NCI-H1417 (cell line): ENCODE measurements at regions not wholly inside any gene's neighbourhood (a gene's known extent, or its start where the extent isn't known, plus 50 kb on each side); places are given as distances from the start of the nearest gene placed in this dataset.
"Not testable (repeated sequence)": the region's sequence is repeated elsewhere in the genome, so short reads cannot be mapped to it uniquely, and the experiment has no call there.

ENCODE experiments used
- DNase-seq, 3 experiments: peaks; one replicate each; lab custom pipeline; 2025; lab: John Stamatoyannopoulos, UW

DNA sequence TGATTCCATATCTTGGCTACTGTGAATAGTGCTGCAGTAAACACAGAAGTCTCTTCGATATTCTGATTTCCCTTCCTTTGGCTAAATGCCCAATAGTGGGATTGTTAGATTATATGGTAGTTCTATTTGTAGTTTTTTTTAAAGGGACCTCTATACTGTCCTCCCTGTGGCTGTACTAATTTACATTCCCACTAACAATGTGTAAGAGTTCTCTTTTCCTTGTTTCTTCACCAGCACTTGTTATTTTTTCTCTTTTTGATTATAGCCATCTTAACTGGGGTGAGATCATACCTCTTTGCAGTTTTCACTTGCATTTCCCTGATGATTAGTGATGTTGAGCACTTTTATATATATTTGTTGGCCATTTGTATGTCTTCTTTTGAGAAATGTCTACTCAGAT, 102.0 kb downstream of the CARTPT start:
- DNase-seq = no peak

DNA sequence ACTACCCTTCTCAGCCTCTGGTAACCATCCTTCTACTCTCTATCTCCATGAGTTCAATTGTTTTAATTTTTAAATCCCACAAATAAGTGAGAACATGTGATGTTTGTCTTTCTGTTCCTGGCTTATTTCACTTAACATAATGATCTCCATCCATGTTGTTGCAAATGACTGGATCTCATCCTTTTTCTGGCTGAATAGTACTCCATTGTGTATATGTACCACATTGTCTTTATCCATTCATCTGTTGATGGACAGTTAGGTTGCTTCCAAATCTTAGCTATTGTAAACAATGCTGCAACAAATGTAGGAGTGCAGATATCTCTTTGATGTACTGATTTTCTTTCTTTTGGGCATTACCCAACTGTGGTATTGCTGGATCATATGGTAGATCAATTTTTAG, 103.0 kb downstream of the CARTPT start:
- DNase-seq = not testable (repeated sequence)

DNA sequence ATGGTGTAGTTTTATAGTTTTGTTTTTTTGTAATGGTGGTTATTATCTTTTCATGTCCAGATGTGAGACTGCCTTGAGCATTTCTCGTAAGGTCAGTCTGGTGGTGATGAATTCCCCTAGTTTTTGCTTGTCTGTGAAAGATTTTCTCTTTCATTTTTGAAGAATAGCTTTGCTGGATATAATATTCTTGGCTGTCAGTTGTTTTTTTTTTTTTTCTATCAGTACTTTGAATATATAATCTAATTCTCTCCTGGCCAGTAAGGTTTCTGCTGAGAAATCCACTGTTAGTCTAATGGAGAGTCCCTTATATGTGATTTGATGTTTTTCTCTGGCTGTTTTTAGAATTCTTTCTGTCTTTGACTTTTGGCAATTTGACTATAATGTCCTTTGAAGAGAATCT, 106.9 kb downstream of the CARTPT start:
- DNase-seq = no peak

DNA sequence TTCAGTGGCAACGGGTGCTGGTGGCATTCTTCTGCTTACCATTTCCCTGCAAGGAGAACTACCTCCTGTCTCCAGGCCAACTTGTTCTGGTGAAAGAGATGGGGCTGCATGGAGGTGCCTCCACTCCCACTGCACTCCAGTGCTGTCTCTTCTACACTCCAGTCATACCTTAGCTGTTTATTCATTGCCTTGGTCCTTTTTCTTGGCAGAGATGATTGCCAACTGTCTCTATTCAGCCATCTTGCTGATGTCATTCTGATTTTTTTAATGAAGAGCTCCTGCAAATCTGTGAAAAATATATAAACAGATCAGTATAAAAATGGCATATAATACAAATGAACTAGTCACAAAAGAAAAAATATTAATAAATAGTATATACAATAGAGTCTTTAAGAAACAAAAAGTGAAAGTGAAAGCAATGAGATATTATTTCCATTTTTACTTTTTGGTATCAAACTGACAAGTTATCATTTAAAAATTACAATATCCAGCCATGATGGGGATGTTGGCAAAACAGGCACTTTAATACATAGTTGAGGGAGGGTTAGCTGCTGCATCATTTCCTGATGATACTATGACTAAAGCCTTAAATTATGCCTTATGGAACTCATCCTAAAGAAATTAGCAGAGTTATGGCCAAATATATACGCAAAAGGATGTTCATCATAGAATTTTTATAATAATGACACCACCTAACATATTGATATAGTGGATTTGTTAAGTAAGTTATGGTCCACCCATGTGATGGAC, 109.4 kb downstream of the CARTPT start:
- no peak for DNase-seq

DNA sequence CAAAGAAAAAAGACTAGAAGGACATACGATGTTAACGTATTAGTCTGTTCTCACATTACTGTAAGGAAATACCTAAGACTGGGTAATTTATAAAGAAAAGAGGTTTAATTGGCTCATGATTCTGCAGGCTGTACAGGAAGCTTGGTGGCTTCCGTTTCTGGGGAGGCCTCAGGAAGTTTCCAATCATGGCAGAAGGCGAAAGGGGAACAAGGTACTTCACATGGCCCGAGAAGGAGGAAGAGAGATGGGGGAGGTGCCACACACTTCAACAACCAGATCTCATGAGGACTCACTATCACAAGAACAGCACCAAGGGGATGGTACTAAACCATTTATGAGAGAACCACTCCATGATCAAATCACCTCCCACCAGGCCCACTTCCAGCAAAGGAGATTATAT, 110.1 kb downstream of the CARTPT start:
- no peak for DNase-seq

DNA sequence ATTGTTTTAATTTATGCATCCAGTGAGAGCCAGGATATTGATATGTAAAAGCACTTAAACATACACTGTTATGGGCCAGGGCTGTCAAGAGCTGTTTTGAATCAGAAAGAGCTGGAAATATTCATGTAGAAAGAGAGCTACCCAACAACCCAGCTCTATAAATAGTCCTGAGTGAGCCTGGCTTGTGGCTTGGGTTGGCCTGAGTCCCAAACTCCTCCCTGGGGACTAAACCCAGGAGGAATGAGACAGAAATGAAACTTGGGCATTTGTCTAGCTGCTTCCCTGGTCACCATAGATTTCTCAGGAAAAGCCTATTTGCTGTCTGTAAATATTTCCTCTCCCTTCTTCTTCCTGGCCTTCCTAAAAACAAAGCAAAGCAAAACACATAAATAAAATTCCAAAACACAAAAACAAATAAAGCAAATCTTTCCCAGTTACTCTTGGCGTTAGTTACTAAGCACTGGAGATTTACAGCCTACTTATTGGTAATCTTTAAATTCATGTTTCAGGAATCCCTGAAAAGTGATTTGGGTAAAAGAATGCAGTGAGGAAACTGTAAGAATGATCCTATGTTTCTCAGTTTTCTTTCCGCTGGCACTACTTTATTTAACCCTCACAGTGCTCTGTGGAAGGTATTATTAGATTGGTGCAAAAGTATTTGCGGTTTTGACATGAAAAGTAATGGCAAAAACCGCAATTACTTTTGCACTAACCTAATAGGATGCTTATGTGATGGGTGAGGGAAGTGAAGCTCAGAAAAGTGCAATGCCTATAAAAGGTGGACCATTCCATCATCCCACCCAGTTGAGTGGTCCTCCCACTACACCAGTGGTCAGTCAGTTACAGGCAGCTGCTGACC, 111.8 kb downstream of the CARTPT start:
- DNase-seq = peak in 2 of 3 experiments; percentile 31 to 94

DNA sequence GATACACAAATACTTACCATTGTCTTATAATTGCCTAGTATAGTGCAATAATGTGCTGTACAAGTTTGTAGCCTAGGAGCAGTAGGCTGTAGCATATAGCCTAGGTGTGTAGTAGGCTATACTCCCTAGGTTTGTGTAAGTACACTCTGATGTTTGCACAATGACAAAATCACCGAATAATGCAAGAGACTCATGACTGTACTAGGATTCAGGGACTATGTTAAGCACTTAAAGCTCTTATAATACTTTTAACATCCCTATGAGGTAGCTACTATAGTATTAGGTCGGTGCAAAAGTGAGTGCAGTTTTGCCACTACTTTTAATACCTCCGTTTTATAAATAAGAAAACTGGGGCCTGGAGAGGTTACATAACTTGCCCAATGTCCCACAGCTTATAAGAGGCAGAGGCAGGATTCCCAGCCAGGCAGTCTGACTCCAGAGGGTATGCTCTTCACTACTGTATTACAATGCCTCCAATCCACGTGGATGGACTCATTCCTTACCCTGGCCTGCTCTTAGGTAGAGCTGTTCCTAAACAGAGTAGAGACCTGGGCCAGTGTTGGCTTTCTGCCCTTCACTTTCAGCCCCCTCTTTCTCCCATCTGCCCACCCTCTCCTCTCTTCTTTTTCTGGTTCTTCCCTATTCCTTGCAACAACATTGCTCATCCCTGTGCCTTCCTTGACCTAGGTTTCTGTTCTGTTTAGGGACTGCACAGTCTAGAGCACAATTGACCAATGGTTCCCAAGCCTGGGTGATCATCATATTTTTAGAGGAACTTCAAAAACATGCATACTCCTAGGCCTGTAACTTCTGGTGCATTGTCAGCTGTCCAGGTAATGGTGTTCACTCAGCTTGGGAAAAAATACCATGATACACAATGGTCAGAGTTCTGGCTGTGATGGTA, 114.0 kb downstream of the CARTPT start:
- DNase-seq = no peak

DNA sequence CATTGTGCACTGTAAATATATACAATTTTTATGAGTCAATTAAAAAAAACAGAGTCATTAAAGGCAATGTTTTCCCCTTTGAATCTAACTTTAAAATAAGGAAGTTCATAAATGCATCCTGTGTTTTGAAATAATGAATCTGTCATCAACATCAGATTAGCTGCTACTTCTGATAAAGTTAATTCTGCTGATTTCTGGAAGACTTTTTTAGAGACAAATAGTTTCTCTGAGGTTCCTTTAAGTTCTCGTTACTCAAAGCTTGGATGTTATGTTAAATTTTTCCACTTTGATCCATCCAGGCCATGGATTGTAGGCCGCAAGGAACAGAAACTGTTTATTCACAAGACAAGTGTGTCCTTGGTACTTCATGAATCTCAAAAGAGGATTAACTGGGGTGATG, 115.5 kb downstream of the CARTPT start:
- no peak for DNase-seq

DNA sequence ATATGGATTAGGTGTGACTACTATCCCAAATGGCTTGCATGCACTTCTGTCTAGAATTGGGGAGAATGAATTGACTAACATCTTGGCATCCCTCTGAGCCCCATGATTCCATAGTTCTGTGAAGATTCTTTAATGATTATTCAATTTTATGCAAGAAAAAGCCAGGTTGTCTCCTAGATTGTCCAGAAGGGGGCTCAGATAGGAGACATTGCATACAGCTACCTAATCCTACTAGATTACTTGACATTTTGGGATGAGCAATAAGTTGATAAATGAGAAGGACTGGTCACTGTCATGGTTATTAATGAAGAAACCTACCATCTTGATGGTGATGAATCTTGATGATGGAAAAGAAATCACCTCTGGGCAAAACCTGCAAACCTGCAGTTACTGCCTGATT, 117.0 kb downstream of the CARTPT start:
- no peak for DNase-seq

DNA sequence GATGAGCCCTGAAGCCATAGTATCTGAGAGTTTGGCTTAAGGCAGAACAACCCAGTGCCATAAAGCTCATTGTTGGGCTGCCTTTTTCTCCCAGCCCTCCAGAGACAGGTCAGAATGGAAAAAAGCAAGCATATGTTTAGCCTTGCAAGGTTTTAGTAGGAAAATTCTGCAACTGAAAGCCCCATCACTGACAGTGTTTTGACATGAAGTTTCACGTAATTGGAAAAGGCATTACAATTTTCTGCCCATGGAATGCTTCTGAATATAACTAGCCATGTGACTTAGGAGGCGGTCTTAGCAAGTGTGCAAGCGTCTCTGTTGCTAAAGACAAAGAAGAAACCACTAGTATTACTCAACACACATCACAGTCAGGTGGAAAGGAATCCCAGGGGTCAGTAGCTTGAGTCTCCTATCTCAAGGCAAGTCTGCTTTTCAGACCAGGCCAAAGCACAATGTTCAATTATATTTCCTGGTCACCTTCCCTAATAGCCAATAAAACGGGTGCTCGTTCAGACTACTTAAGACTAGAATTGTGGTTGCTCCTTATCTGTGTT, 117.6 kb downstream of the CARTPT start:
- DNase-seq = no peak

DNA sequence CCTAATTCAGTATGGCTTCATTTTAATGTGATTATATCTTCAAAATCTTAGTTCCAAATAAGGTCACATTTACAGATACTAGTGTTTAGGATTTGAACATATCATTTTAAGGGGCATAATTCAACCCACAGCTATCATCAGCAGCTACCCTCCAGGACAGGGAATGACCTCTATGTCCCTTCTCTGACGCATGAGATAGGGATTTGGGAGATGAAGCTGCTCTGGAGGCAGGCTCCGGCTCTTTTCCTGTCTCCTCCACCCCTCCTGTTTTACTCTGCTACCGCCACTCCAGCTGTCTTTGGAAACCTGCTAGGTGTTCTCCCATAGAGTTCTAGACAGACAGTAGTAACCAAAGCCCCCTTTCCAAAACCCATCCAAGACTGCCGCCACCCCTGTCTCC, 119.2 kb downstream of the CARTPT start:
- no peak for DNase-seq

DNA sequence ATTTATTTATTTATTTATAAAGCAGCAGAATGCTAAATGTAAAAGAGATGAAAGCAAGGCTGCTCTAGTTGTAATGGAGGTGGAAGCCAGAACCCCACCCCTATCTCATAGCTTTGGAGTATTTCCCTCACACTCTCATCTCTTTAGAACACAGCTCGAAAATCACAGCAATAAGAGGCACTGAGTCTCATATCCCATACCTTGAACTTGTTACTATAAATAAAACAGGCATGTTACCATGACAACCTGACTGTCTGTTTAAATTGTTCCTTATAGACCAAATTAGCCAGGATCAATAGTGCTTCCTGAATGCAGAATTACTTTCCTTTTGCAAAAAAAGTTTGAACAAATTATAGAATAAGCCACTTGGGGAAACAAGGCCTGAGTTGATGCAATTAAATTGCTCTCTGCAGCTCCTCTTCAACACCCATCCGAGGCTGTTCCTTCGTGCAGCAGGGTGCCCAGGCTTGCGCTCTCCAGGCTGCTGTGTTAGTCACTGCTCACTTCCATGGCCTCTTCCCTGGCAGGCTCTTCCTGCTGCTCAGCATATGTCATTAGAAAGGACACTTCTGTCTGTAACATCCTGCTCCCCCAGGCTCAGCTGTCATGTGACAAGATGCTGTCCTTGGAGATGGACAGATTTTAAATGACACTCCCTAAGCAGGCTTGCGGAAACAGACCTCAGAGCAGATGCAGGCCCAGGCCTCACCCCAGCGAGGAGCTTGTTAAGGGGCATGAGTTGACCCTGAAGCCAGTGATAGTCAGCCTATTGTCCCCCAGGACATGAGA, 120.2 kb downstream of the CARTPT start:
- DNase-seq = peak in 2 of 3 experiments; percentile 5 to 33

DNA sequence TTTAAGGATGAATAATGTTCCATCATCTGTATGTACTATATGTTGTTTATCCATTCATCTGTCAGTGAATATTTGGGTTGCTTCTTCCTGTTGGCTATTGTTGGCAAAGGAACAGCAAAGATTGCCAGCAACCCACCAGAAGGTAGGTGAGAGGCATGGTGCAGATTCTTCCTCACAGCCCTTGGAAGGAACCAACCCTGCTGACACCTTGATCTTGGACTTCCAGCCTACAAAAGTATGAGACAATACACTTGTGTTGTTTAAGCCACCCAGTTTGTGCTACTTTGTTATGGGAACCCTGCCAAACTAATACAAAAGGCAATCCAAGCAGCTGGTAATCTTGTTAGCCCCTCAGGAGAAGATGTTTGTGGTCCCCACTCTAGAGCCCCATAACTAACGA, 122.0 kb downstream of the CARTPT start:
- no peak for DNase-seq

DNA sequence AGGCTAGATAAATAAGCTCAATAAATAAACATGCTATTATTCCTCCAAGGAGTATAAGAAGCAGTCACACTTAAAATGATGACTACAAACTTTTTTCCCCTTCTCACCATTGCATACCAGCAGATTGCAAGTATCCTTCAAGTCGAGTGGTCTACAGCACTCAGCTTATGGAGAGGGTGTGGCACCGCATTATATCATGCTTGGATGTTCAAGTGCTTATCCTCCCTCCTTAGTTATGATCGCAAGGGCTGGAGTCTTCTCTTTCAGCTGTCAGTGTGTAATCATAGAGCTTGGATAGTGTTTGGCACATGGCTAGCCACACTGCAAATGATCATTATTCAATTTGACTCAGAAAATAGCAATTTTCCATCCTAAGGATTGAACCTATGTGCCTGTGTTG, 124.0 kb downstream of the CARTPT start:
- DNase-seq = peak in 1 of 3 experiments; percentile 38

DNA sequence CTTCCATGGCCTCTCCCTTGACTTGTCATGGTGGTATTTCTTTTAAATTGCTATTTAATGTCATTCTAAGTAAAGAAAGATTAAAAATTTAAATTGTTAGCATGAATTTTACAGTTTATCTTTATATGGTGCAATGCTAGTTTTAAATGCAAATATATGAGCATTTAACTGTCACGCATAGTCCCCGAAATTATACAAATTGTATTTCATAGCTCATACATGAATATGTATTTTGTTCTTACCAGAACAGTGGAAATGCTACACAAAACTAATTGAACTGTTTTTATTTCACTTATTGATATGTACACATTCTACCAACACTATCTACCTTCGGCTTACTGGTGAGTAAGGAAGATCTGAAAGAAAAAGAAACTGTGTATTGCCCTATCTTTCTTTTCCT, 125.8 kb downstream of the CARTPT start:
- DNase-seq = no peak

DNA sequence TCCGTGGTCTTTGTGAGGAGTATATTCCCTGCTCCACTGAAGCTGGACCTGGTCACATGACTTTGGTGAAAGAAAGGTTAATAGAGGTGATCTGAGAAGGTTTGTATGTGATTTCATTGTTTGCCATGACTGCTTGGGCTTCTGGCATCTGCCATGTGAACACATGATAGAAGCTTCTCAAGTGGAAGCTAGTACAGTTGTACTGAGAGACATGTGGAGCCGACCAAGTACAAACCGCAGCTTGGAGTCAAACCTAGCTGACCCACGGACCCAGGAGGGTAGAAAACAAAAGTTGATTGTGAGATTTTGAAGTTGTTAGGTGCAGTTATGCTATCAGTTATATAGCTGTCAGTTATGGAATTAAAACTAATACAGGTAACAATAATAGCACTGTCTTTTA, 140.4 kb downstream of the CARTPT start:
- no peak for DNase-seq

DNA sequence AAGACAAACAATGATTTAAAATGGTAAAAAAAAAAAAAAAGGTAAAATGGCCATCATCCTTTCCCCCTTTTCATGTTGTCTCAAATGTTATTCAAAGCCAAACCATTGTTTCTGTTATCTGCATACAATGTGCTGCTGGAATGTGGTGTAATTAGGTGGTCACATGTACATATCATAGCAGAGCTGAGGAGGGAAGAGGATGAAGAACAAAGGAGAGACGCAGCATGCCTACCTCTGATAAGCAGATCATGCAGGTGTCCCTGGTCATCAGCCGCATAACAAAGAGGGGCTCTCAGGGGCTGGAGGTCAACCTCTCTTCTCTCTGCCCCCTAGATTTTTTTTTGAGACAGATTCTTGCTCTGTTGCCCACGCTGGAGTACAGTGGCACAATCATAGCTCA, 141.0 kb downstream of the CARTPT start:
- no peak for DNase-seq

DNA sequence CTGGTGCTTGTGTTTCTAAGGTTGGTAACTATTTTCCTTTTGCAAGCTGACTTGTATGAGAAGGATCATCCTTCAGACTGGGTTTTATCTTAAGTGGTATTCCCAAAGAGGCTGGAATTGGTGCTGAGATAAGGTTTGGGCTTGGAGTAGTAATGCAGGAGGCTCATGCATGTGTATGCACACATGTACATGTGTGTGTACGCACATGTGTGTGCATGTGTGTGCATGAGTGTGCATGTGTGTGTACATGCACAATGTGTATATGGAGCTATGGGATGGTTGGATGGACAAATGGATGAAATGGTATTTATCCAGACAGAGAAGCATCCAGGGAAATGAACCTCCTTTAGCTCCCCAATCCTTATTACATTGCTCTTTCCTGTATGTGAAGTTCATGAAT, 142.6 kb downstream of the CARTPT start:
- no peak for DNase-seq

DNA sequence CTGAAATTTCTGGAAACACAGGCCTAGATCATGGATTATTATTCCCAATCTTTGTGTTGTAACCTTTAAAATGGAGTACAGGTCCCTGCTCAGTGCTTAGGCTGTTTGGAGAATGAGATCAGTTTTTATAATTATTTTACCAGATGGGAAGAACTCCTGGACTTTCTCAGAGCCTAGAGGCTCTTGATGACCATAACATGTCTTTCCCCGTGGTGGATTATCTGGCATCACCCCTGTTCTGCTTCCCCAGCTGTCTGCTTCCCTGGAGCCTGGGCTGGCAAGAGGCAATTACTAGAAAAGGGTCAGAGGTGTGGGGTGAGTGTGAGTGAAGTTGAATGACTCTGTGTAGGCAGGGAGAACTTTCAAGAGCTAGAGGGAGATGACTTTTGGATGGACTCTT, 143.0 kb downstream of the CARTPT start:
- DNase-seq = no peak

DNA sequence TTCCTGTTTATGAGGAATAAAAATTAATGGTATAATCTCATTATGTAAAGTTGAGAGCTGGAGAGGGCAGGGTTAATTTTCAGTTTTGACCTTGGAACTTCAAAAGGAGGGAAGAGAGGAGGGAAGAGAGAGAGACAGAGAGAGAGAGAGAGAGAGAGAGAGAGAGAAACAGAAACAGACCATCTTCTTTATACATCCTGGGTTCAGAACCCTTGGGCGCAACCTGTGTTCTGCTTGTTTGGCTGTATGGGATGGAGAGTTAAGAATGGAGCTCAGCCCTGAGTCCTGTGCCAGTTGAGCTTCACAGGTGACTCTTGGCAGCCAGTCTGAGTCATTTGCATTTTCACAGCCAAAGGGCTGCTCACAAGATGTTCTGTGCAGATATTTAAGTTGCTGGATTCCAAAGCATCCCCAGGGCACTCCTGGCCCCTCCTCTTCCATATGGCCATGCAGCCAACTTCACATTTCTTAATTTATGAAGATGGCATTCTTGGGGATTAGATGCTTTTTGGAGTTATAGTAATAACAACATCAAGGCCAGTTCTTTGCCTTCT, 143.5 kb downstream of the CARTPT start:
- DNase-seq = no peak
